Hepatocyte (in vitro differentiated cells): ENCODE measurements at regions not wholly inside any gene's neighbourhood (a gene's known extent, or its start where the extent isn't known, plus 50 kb on each side); places are given as distances from the start of the nearest gene placed in this dataset.

Experiments
- CTCF ChIP-seq: fragments of 200-600 bp; sonication (generic); IDR thresholded peaks from 2 replicates; pipeline ENCODE4 v1.5.1; 2016; ENCODE audit warnings: antibody characterized with exemption, mild to moderate bottlenecking; ENCODE audit not compliant: poor library complexity
- EZH2 ChIP-seq: fragments of 200-600 bp; sonication (generic); IDR thresholded peaks from 2 replicates; pipeline ENCODE4 v1.6.1; 2016; ENCODE audit warnings: antibody characterized with exemption, mild to moderate bottlenecking, borderline replicate concordance
- EZH2phosphoT487 ChIP-seq: fragments of 200-600 bp; sonication (generic); IDR thresholded peaks from one replicate; pipeline ENCODE4 v1.6.1; 2018; ENCODE audit warnings: antibody characterized with exemption, mild to moderate bottlenecking, low read depth, moderate library complexity; ENCODE audit not compliant: unreplicated experiment, severe bottlenecking

- TF ChIP-seq CTCF (no peak), EZH2 (no peak), EZH2phosphoT487 (peak; percentile 71)
These were observed 128.2 kb upstream of the MYO10 start for GRCh38 chr5:17064241-17064640.
